ENCODE measurements at regions not wholly inside any gene's neighbourhood (a gene's known extent, or its start where the extent isn't known, plus 50 kb on each side); places are given as distances from the start of the nearest gene placed in this dataset.

DNA sequence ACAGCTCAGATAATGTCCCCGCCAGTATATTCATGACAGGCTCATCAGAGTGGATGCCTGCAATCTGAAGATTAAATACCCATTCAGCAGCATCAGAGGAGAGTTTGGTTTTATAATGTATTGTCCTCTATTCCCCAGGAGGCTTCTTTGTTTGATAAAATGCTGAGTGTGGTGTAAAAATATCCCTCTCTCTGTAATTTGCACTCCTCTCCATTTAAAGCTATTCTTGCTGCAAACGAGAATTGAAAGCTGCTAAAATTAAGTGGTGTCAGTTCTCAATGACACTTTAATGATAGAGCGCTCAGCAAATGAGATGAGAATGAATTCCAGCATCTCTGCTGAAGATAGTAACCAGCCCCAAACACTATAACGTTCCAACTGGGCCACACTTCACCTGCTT lies 205.7 kb upstream of the RRP15 start (continued):
- TF ChIP-seq, protein P1, sequence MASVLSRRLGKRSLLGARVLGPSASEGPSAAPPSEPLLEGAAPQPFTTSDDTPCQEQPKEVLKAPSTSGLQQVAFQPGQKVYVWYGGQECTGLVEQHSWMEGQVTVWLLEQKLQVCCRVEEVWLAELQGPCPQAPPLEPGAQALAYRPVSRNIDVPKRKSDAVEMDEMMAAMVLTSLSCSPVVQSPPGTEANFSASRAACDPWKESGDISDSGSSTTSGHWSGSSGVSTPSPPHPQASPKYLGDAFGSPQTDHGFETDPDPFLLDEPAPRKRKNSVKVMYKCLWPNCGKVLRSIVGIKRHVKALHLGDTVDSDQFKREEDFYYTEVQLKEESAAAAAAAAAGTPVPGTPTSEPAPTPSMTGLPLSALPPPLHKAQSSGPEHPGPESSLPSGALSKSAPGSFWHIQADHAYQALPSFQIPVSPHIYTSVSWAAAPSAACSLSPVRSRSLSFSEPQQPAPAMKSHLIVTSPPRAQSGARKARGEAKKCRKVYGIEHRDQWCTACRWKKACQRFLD (CRISPR knock-in tag; IDR thresholded peaks at IDR 0.05): no peak
- no peak for TF ChIP-seq NONO (IDR thresholded peaks at IDR 0.05; ENCODE audit: low read depth in 2 of 2, low read length in 1 of 2)
- no peak for TF ChIP-seq KDM5B (IDR thresholded peaks at IDR 0.05; ENCODE audit: insufficient replicate concordance, low read depth, low read length)
- TF ChIP-seq ZNF444 (CRISPR knock-in tag; IDR thresholded peaks at IDR 0.05): no peak
- no peak for TF ChIP-seq ZNF224 (CRISPR knock-in tag; IDR thresholded peaks at IDR 0.05)
- TF ChIP-seq ZBTB12 (CRISPR knock-in tag; IDR thresholded peaks at IDR 0.05): no peak

DNA sequence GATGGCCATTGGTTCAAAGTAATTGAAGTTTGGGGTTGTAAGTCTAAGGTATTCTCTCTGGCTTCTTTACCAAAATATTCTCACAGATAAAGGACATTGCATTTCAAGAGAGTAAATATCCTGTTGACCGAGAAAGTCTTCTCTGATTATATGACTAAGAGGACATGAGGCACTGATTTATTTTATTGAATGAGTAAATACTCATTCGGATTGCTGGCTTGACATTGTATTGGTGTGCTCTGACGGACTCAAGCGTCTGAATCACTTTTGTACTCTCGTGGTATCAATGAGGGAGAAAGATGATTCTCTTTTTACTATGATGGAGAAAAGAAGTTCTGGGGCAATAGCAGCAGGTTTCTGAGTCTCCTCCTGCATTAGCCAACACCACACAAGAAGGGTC lies 205.3 kb upstream of the RRP15 start:
- POLR2A ChIA-PET: no interaction called here
- 0% methylated on average over 5 of the region's 5 CpGs for WGBS (ENCODE audit: insufficient coverage, low coverage, missing lambda C conversion rate)
- no TSS peak for BruUV-seq (replicated peaks)
- Histone ChIP-seq H3K27me3 (ENCODE audit: control insufficient read depth in 2 of 2, insufficient read depth in 2 of 2, low read length in 2 of 2) (no peaks in the 10 kb centered on the region), H3K4me3 (no peak overlapping the region), H3K9ac (ENCODE audit: insufficient read depth in 1 of 2, low read depth in 2 of 2, low read length in 2 of 2) (no peak overlapping the region), H4K20me1 (replicated peaks; ENCODE audit: control insufficient read depth, insufficient read depth, low read length) (no peaks in the 10 kb centered on the region), H3K4me1 (replicated peaks in 1 of 2; ENCODE audit: control insufficient read depth in 2 of 2, insufficient read depth in 2 of 2, low read length in 2 of 2) (no peaks in the 10 kb centered on the region), H3K79me2 (ENCODE audit: control insufficient read depth, insufficient read depth, low read length) (no peaks in the 10 kb centered on the region), H2AFZ (ENCODE audit: low read depth, low read length) (no peak overlapping the region), H3K9me1 (ENCODE audit: control insufficient read depth, insufficient read depth, low read length) (no peaks in the 10 kb centered on the region), H3K27ac (ENCODE audit: extremely low read depth, low read depth, low read length) (no peak overlapping the region), H3K9me3 (replicated peaks; ENCODE audit: control insufficient read depth, insufficient read depth, low read depth, low read length) (no peaks in the 10 kb centered on the region; the same call in 1 of the 2 replicates), H3K4me2 (ENCODE audit: insufficient read depth, low read length) (no peak overlapping the region), H3K36me3 (ENCODE audit: control insufficient read depth, insufficient read depth, low read length) (no peaks in the 10 kb centered on the region)
- FAIRE-seq (no peak), DNase-seq (ENCODE audit: extremely low read depth in 1 of 4, low spot score in 3 of 4) (no peak), ATAC-seq (no peak)
- intact Hi-C loops (cut with micrococcal nuclease): no loop called here
- CTCF ChIA-PET (ENCODE audit: low intra/inter-chr PET ratio): no interaction called here
- in situ Hi-C loops (cut with MboI): no loop called here
- TF ChIP-seq, protein P2, sequence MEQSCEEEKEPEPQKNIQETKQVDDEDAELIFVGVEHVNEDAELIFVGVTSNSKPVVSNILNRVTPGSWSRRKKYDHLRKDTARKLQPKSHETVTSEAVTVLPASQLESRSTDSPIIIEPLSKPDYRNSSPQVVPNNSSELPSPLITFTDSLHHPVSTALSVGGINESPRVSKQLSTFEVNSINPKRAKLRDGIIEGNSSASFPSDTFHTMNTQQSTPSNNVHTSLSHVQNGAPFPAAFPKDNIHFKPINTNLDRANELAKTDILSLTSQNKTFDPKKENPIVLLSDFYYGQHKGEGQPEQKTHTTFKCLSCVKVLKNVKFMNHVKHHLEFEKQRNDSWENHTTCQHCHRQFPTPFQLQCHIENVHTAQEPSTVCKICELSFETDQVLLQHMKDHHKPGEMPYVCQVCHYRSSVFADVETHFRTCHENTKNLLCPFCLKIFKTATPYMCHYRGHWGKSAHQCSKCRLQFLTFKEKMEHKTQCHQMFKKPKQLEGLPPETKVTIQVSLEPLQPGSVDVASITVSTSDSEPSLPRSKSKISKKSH (CRISPR knock-in tag; IDR thresholded peaks at IDR 0.05): no peak
- TF ChIP-seq NCOA2 (IDR thresholded peaks at IDR 0.05; ENCODE audit: partially characterized antibody in 2 of 2): no peak
- no peak for TF ChIP-seq CBX5 (IDR thresholded peaks at IDR 0.05; ENCODE audit: borderline replicate concordance, low read depth)
- TF ChIP-seq PURB (CRISPR knock-in tag; IDR thresholded peaks at IDR 0.05; ENCODE audit: low read depth): no peak
- no peak for TF ChIP-seq CHD4 (IDR thresholded peaks at IDR 0.05; ENCODE audit: insufficient read depth, insufficient replicate concordance, low read depth, low read length, poor library complexity, severe bottlenecking)
- TF ChIP-seq TAF7 (tag; IDR thresholded peaks at IDR 0.05): no peak
- TF ChIP-seq, protein P3, sequence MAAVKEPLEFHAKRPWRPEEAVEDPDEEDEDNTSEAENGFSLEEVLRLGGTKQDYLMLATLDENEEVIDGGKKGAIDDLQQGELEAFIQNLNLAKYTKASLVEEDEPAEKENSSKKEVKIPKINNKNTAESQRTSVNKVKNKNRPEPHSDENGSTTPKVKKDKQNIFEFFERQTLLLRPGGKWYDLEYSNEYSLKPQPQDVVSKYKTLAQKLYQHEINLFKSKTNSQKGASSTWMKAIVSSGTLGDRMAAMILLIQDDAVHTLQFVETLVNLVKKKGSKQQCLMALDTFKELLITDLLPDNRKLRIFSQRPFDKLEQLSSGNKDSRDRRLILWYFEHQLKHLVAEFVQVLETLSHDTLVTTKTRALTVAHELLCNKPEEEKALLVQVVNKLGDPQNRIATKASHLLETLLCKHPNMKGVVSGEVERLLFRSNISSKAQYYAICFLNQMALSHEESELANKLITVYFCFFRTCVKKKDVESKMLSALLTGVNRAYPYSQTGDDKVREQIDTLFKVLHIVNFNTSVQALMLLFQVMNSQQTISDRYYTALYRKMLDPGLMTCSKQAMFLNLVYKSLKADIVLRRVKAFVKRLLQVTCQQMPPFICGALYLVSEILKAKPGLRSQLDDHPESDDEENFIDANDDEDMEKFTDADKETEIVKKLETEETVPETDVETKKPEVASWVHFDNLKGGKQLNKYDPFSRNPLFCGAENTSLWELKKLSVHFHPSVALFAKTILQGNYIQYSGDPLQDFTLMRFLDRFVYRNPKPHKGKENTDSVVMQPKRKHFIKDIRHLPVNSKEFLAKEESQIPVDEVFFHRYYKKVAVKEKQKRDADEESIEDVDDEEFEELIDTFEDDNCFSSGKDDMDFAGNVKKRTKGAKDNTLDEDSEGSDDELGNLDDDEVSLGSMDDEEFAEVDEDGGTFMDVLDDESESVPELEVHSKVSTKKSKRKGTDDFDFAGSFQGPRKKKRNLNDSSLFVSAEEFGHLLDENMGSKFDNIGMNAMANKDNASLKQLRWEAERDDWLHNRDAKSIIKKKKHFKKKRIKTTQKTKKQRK (IDR thresholded peaks at IDR 0.05; ENCODE audit: borderline replicate concordance, low read depth, low read length): no peak
- no peak for TF ChIP-seq MEIS2 (IDR thresholded peaks at IDR 0.05; ENCODE audit: partially characterized antibody)

Data from K562 (cell line).